GM18870 (cell line): ENCODE measurements at regions not wholly inside any gene's neighbourhood (a gene's known extent, or its start where the extent isn't known, plus 50 kb on each side); places are given as distances from the start of the nearest gene placed in this dataset.
"Not testable (repeated sequence)": the region's sequence is repeated elsewhere in the genome, so short reads cannot be mapped to it uniquely, and the experiment has no call there.

ENCODE experiments used
- ATAC-seq: cut with Tn5 transposase; IDR thresholded peaks from one replicate; pipeline ENCODE4 v1.9.1; 2021; ENCODE audit warnings: moderate library complexity; ENCODE audit not compliant: unreplicated experiment

GRCh38 chr4:66855956-66856355 is 689.3 kb downstream of the CENPC start:
- ATAC-seq = no peak

- ATAC-seq = no peak
Measured at GRCh38 chr4:66853845-66854244, 691.5 kb downstream of the CENPC start.

GRCh38 chr4:66852843-66853242 is 692.5 kb downstream of the CENPC start:
- ATAC-seq = no peak

- no peak for ATAC-seq
Measured at GRCh38 chr4:66849596-66849995, 695.7 kb downstream of the CENPC start.

- ATAC-seq = no peak
Measured at GRCh38 chr4:66842724-66843088, 702.6 kb downstream of the CENPC start.

DNA sequence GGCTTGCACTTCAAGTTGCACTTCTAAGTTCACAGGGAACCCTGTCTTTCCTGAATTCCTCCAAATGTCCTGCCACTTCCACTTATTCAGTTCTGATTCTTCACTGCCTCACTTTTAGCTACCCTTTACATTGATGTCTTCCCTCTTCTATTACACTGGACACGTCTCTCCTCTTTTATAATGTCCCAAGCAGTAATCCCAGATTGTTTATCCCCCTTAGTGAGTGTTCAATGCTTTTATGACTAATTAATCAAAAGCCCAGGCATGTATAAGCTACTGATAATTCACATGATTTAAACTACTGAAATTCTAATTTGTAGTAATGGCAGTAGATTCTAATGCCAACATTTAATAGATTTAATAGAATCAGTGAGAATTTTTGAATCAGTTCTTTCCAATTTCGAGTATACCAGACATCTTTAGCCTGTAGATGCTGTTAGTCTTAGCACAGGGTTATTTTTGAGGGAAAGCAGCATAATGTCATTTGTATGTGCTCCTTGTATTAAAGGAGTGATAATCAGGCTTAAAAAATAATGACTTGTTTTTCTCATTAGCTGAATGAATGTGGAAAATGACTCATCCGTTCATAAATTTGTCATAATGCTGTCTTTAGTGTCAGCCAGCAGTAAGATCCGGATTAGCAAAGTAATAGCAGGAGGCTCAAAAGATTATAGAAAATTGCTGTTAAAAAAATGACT is 703.1 kb downstream of the CENPC start:
- no peak for ATAC-seq

DNA sequence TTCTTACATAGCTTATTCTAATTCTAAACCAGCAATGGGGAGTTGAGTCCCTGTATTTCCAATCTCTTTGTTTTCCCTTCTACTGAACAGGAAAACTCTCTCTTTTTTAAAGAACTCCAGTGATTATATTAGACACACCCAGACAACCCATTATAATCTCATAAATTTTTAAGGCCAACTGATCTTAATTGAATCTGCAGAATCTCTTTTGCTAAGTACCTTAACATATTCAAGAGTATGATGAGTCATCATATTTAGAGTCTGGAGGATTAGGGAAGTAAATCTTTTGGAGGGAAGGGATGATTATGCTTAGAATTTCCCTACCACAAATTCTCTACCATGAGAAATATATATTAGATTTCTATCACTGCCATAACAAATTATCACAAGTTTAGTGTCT is 705.1 kb downstream of the CENPC start:
- no peak for ATAC-seq

- no peak for ATAC-seq
Measured at GRCh38 chr4:66837279-66837922, 707.9 kb downstream of the CENPC start.

DNA sequence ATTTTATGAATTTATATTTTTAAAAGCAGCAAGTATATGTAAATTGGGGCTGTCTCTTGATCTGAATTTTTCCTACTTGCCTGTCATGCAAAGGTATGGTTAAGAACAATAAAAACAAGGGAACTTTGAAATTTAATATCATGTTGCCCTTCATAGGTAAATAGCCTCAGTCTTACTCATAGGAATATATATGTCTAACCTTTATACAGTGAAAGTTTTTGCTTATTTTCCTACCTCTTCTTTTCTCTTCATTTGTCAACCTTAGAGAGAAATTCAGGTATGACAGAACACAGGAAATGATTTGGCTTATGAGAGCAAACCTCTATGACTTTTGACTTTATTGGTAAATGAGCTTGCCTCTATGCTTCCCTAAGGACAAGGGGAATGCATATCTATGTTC is 716.0 kb downstream of the CENPC start:
- ATAC-seq = no peak

DNA sequence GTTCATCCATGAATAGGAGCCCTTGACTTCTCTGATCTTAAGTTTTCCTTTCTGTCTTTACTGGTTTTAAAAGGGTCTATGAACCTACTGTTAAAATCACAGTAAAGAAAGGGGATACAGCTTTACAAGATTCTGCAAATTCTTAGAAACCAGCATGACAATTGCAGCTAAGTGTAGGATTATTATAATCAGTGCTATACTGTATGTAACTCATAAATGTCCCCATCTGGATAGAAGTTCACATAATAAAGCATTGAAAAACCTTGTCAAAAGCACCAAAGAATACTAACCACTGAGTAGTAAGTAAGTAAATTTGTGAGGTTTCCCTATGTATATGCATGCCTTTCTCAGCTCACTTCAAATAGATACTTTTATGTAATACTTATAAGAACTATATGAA is 724.6 kb downstream of the CENPC start:
- no peak for ATAC-seq

GRCh38 chr4:66814277-66814676 is 731.0 kb downstream of the CENPC start:
- no peak for ATAC-seq

DNA sequence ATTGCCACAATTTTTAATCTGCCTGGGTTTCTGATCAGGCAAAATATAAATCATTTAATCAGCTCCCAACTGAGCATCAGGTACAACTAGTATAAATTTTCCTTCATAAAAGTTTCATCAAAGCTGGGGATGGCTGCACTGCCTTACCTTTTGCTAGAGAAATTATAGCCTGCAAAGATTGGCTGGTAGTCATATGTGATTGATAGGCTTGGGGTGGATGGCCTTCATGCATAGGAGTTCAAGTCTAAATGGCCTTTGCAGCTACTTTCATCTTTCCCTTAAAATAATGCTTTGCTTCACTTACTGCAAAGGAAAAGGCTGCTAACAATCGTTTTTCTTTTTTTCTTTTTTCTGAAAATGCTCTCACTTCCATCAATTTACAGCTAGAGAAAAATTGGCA is 739.7 kb downstream of the CENPC start:
- ATAC-seq = no peak

DNA sequence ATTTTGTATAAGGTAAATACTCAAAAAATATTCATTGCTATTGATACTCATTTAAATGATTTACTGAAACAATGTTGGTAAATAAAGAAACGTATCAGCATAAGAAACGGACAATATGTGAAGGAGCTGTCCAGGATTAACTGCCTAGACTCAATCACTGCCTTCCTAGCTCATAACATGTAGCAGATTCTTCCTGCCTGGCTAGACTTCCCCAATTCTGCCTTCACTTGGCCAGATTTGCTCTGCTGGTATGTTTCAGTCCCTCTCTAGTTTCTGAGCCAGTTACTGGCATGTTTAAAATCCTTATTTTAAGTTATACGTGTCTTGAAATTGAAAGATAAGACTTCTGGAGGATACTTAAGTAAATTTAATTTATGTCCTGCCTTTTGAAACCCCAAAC is 740.3 kb downstream of the CENPC start:
- no peak for ATAC-seq

DNA sequence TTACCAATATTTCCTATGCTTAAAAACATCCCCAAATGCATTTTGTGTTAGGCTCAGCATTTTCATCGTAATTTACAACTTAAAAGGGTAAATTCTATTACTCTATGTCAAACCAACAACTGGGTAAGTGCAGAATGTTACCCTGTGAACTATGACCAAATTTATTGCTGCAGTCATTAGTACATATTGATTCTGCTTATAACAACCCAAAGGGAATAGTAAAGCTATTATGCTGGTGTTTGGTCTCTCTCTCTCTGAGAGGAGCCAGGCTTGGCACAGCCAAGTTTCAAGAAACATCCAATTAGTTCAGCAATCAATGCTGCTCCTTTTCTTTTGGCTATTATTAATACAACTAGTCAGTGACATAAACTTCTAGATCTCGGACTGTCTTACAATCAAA is 747.7 kb downstream of the CENPC start:
- no peak for ATAC-seq

DNA sequence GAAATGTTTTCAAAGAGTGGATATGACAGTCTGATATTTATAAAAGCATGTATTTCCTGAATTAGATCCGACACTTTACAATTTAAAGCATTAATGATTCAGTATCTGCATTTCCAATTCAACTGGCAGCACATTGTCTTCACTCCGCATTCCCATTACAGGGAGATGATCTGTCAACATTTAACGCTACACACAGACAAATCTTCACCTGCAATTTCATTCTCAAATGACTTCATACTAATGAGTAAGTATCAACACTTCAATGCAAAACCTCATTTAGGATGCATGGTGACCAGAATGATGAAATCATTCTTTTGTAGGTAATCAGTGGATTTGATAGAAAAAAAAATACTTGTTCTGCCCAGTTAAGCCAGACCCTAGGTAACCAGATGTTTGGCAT is 749.6 kb downstream of the CENPC start:
- no peak for ATAC-seq

GRCh38 chr4:66794390-66795034 is 750.8 kb downstream of the CENPC start:
- no peak for ATAC-seq

DNA sequence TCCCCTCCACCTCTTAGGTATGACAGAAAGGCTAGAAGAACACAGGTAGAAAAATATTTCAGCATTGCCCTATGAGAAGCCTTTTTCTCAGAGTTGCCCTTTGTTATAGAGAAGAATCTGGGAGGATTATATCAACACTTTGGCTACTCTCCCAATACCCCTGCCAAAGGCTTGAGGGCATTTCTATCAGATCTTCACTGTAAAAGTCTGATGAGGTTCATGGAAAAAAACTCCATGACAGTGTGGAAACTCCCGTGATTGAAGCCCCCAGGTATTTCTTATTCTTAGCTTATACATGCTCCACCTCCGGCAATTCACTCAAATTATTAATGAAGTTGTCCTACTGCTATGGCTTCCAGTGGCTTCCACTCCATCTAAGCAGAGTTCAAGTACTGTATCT is 753.6 kb downstream of the CENPC start:
- no peak for ATAC-seq

GRCh38 chr4:66785479-66785878 is 759.8 kb downstream of the CENPC start:
- no peak for ATAC-seq

DNA sequence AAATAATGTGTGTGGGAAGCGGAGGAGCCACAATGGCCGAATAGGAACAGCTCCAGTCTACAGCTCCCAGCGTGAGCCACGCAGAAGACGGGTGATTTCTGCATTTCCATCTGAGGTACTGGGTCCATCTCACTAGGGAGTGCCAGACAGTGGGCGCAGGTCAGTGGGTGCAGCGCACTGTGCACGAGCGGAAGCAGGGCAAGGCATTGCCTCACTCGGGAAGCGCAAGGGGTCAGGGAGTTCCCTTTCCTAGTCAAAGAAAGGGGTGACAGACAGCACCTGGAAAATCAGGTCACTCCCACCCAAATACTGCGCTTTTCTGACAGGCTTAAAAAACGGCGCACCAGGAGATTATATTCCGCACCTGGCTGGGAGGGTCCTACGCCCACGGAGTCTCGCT is 762.6 kb downstream of the CENPC start:
- not testable (repeated sequence) for ATAC-seq

- ATAC-seq = no peak
Measured at GRCh38 chr4:66777097-66777496, 768.2 kb downstream of the CENPC start.

DNA sequence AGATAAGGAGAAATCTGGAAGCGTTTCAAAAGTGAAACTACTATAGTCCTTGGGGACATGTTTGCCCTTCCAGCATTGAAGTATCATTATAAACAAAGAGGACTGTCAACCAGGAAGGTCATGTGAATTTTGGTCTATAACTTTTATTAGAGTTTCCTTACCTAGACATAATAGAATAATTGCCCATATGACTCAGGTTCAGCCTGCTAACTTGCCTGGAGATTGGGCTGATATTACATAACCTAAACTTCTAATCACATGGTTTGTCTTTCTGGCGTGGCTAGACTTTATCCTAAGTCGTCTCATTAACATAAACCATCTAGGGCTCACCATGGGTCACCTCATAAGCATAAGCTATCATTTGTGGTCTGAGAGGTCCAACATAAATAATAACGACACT is 775.9 kb downstream of the CENPC start:
- ATAC-seq = no peak

DNA sequence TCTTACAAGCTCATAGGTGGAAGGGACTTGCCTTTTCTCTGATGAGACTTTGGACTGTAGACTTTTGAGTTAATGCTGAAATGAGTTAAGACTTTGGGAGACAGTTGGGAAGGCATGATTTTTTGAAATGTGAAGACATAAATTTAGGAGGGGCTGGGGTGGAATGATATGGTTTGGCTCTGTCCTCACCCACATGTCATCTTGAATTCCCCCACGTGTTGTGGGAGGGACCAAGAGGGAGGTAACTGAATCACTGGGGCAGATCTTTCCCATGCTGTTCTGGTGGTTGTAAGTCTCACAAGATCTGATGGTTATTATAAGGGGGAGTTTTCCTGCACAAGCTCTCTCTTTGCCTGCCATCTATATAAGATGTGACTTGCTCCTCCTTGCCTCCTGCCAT is 777.9 kb downstream of the CENPC start:
- ATAC-seq = no peak
